ENCODE measurements at regions not wholly inside any gene's neighbourhood (a gene's known extent, or its start where the extent isn't known, plus 50 kb on each side); places are given as distances from the start of the nearest gene placed in this dataset.

GRCh38 chr13:48909056-48909389 lies 66.7 kb upstream of the FNDC3A start (continued):
- no peak for TF ChIP-seq OTX1 (CRISPR knock-in tag; IDR thresholded peaks at IDR 0.05)
- TF ChIP-seq ZNF695 (CRISPR knock-in tag; IDR thresholded peaks at IDR 0.05): no peak

DNA sequence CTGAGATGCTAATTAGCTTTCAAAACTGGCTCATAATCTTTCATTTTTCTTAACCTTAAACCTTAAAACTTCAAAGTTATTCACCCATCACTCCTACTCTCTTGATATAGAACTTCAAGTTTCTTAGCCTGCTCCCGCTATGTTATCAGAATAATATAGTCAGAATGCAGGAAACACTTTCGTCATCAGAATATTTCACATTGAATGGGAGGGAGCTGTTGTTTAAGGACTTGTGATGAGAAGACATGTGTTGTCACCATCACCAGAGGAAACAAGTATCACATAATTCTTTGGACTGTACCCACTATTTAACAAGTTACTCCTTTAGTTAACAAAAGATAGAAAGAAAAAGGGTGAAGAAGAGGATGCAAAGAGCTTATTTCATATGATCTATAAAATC lies 65.0 kb upstream of the FNDC3A start:
- FAIRE-seq (no peak), DNase-seq (ENCODE audit: extremely low read depth in 1 of 4, low spot score in 3 of 4) (no peak), ATAC-seq (no peak)
- H3K9ac ChIP-seq (ENCODE audit: insufficient read depth in 1 of 2, low read depth in 2 of 2, low read length in 2 of 2): no peak overlapping the region
- TF ChIP-seq KAT8 (IDR thresholded peaks at IDR 0.05; ENCODE audit: low read depth) (no peak), NR2C2 (CRISPR knock-in tag; IDR thresholded peaks at IDR 0.05) (no peak), NR2C2 (tag; IDR thresholded peaks at IDR 0.05) (no peak), ERF (CRISPR knock-in tag; IDR thresholded peaks at IDR 0.05) (no peak), PHF20 (IDR thresholded peaks at IDR 0.05; ENCODE audit: partially characterized antibody) (no peak), ZNF12 (CRISPR knock-in tag; IDR thresholded peaks at IDR 0.05) (no peak), ZSCAN32 (CRISPR knock-in tag; IDR thresholded peaks at IDR 0.05) (no peak), ZNF764 (CRISPR knock-in tag; IDR thresholded peaks at IDR 0.05; ENCODE audit: low read depth) (no peak), PCBP1 (IDR thresholded peaks at IDR 0.05; ENCODE audit: low read depth, low read length, poor library complexity, severe bottlenecking) (no peak), IRF2 (CRISPR knock-in tag; IDR thresholded peaks at IDR 0.05) (no peak), PTTG1 (tag; IDR thresholded peaks at IDR 0.05; ENCODE audit: low read depth) (no peak), ADNP (tag; IDR thresholded peaks at IDR 0.05) (no peak), SREBF1 (IDR thresholded peaks at IDR 0.05; ENCODE audit: borderline replicate concordance, low read depth, low read length) (no peak), HNRNPLL (IDR thresholded peaks at IDR 0.05; ENCODE audit: low read depth, low read length, poor library complexity, severe bottlenecking) (no peak), WHSC1 (IDR thresholded peaks at IDR 0.05; ENCODE audit: low read length) (no peak), ZKSCAN3 (CRISPR knock-in tag; IDR thresholded peaks at IDR 0.05) (no peak)
- no peaks in the 10 kb centered on the region for H3K9me3 ChIP-seq (replicated peaks; ENCODE audit: control insufficient read depth, insufficient read depth, low read depth, low read length)
- intact Hi-C loops (cut with micrococcal nuclease) (no loop called here), in situ Hi-C loops (cut with MboI) (no loop called here)
- H3K9me1 ChIP-seq (ENCODE audit: control insufficient read depth, insufficient read depth, low read length): no peaks in the 10 kb centered on the region
- H2AFZ ChIP-seq (ENCODE audit: low read depth, low read length): no peak overlapping the region
- peaks cover 0 to 5% of the 10 kb centered on the region in 2 experiments; a peak in 2 of 5 replicates for H3K27me3 ChIP-seq (ENCODE audit: control insufficient read depth in 2 of 2, insufficient read depth in 2 of 2, low read length in 2 of 2)
- no peaks in the 10 kb centered on the region for H4K20me1 ChIP-seq (replicated peaks; ENCODE audit: control insufficient read depth, insufficient read depth, low read length)
- H3K27ac ChIP-seq (ENCODE audit: extremely low read depth, low read depth, low read length): no peak overlapping the region
- 0% methylated on average over 1 of the region's 2 CpGs for WGBS (ENCODE audit: insufficient coverage, low coverage, missing lambda C conversion rate)
- H3K4me2 ChIP-seq (ENCODE audit: insufficient read depth, low read length): no peak overlapping the region
- no peaks in the 10 kb centered on the region for H3K4me1 ChIP-seq (replicated peaks in 1 of 2; ENCODE audit: control insufficient read depth in 2 of 2, insufficient read depth in 2 of 2, low read length in 2 of 2)
- no peaks in the 10 kb centered on the region for H3K79me2 ChIP-seq (ENCODE audit: control insufficient read depth, insufficient read depth, low read length)
- BruUV-seq (replicated peaks): no TSS peak
- CTCF ChIA-PET (ENCODE audit: low intra/inter-chr PET ratio): no interaction called here
- POLR2A ChIA-PET: no interaction called here
- H3K4me3 ChIP-seq: no peak overlapping the region
- H3K36me3 ChIP-seq (ENCODE audit: control insufficient read depth, insufficient read depth, low read length): no peaks in the 10 kb centered on the region

Data from K562 (cell line).